Keratinocyte (primary cell): ENCODE measurements at regions not wholly inside any gene's neighbourhood (a gene's known extent, or its start where the extent isn't known, plus 50 kb on each side); places are given as distances from the start of the nearest gene placed in this dataset.

ENCODE experiments used
- DNase-seq: peaks from one replicate; pipeline ENCODE4 v3.0.0-alpha.2; 2011; ENCODE audit warnings: low read depth, missing footprints, low spot score
- FAIRE-seq: peaks from 2 replicates; lab custom pipeline; 2011; peaks lifted over from hg19 to GRCh38; lab: Jason Lieb, UNC
- H2AFZ ChIP-seq: 2 replicates; pipeline ENCODE4 v1.6.0; 2012; ENCODE audit warnings: low read length, control low read depth, inconsistent platforms; ENCODE audit not compliant: control insufficient read depth
- H3K27ac ChIP-seq: 2 replicates; pipeline ENCODE4 v1.5.1; 2011; ENCODE audit warnings: low read length; ENCODE audit not compliant: control insufficient read depth, insufficient read depth
- H3K27me3 ChIP-seq: 3 replicates; pipeline ENCODE4 v1.6.0; 2011; ENCODE audit warnings: low read length; ENCODE audit not compliant: control insufficient read depth, insufficient read depth; ENCODE audit errors: extremely low read depth
- H3K36me3 ChIP-seq, 2 experiments: 2 replicates in 1 of 2; 3 replicates in 1 of 2; pipeline ENCODE4 v1.5.1; 2011; ENCODE audit warnings: low read length in 2 of 2, mild to moderate bottlenecking in 1 of 2; ENCODE audit not compliant: control insufficient read depth in 2 of 2, insufficient read depth in 2 of 2; ENCODE audit errors: extremely low read depth in 1 of 2
- H3K4me1 ChIP-seq: 3 replicates; pipeline ENCODE4 v1.5.1; 2011; ENCODE audit warnings: low read length; ENCODE audit not compliant: control insufficient read depth, insufficient read depth; ENCODE audit errors: extremely low read depth
- H3K4me2 ChIP-seq: 3 replicates; pipeline ENCODE4 v1.6.0; 2011; ENCODE audit warnings: low read depth, low read length; ENCODE audit not compliant: control insufficient read depth, insufficient read depth; ENCODE audit errors: extremely low read depth
- H3K4me3 ChIP-seq, 3 experiments: fragments of 200-600 bp in 1 of 3; sonication (generic) in 1 of 3; 2 replicates in 2 of 3; 3 replicates in 1 of 3; pipeline ENCODE4 v1.5.1; 2011 to 2016; ENCODE audit warnings: low read length in 3 of 3, mild to moderate bottlenecking in 3 of 3, control low read depth in 2 of 3, inconsistent platforms in 1 of 3, low read depth in 1 of 3, mixed read lengths in 1 of 3, mixed run types in 1 of 3, moderate library complexity in 1 of 3; ENCODE audit not compliant: control insufficient read depth in 2 of 3, insufficient read depth in 2 of 3; ENCODE audit errors: extremely low read depth in 1 of 3
- H3K79me2 ChIP-seq: 2 replicates; pipeline ENCODE4 v1.6.0; 2012; ENCODE audit warnings: low read length; ENCODE audit not compliant: control insufficient read depth, insufficient read depth
- H3K9ac ChIP-seq: 3 replicates; pipeline ENCODE4 v1.6.0; 2011; ENCODE audit warnings: low read length; ENCODE audit not compliant: control insufficient read depth, insufficient read depth; ENCODE audit errors: extremely low read depth
- H3K9me1 ChIP-seq: 3 replicates; pipeline ENCODE4 v1.6.0; 2011; ENCODE audit warnings: low read length; ENCODE audit not compliant: control insufficient read depth, insufficient read depth; ENCODE audit errors: extremely low read depth
- H3K9me3 ChIP-seq: 2 replicates; pipeline ENCODE4 v1.5.1; 2012; ENCODE audit warnings: low read depth, low read length; ENCODE audit not compliant: control insufficient read depth
- H4K20me1 ChIP-seq: 3 replicates; pipeline ENCODE4 v1.6.0; 2011; ENCODE audit warnings: low read length; ENCODE audit not compliant: control insufficient read depth, insufficient read depth; ENCODE audit errors: extremely low read depth
- CTCF ChIP-seq, 3 experiments: IDR thresholded peaks in 1 of 3; conservative IDR thresholded peaks in 1 of 3; optimal IDR thresholded peaks in 1 of 3; 2 replicates in 2 of 3; 3 replicates in 1 of 3; pipeline versions ENCODE3 to v1.5.1; 2011; ENCODE audit warnings: low read length in 3 of 3, mild to moderate bottlenecking in 3 of 3, moderate library complexity in 2 of 3, control low read depth in 1 of 3, inconsistent platforms in 1 of 3; ENCODE audit not compliant: insufficient read depth in 2 of 3; ENCODE audit errors: extremely low read depth in 1 of 3
- EZH2 ChIP-seq: IDR thresholded peaks from one replicate; pipeline ENCODE4 v1.6.1; 2012; ENCODE audit warnings: inconsistent platforms, mild to moderate bottlenecking, low read length, moderate library complexity
- dilution Hi-C: fragments of 300-500 bp; cut with MboI; formaldehyde crosslinking; loops from one replicate; pipeline ENCODE4 v1.7.0; 2020; ENCODE audit warnings: low sequenced_read_pairs; ENCODE audit not compliant: extremely low pct_ligation_motif_present

- dilution Hi-C loops: no loop called here
- no peak for FAIRE-seq
These were observed 514.2 kb downstream of the ARL4A start for GRCh38 chr7:13201628-13202027.

GRCh38 chr7:13217768-13218167 is 530.3 kb downstream of the ARL4A start:
- Histone ChIP-seq H3K36me3 (no peaks in the 10 kb centered on the region), H3K9ac (no peak overlapping the region), H2AFZ (no peak overlapping the region), H3K27ac (no peak overlapping the region), H3K79me2 (no peaks in the 10 kb centered on the region), H3K9me1 (no peaks in the 10 kb centered on the region), H3K4me2 (no peak overlapping the region), H3K4me3 (no peak overlapping the region), H3K9me3 (no peaks in the 10 kb centered on the region), H3K27me3 (no peaks in the 10 kb centered on the region), H3K4me1 (no peaks in the 10 kb centered on the region), H4K20me1 (no peaks in the 10 kb centered on the region)
- DNase-seq (no peak), FAIRE-seq (no peak)
- TF ChIP-seq EZH2: no peak
- TF ChIP-seq CTCF (optimal IDR thresholded peaks at IDR 0.05 in 1 of 3, IDR thresholded peaks at IDR 0.05 in 1 of 3, conservative IDR thresholded peaks at IDR 0.05 in 1 of 3; ENCODE audit: extremely low read depth in 1 of 3, insufficient read depth in 2 of 3, low read length in 3 of 3): no peak
- dilution Hi-C loops: no loop called here

More at GRCh38 chr7:13201628-13202027, 514.2 kb downstream of the ARL4A start:
- no peak for TF ChIP-seq CTCF (optimal IDR thresholded peaks at IDR 0.05 in 1 of 3, IDR thresholded peaks at IDR 0.05 in 1 of 3, conservative IDR thresholded peaks at IDR 0.05 in 1 of 3; ENCODE audit: extremely low read depth in 1 of 3, insufficient read depth in 2 of 3, low read length in 3 of 3)
- Histone ChIP-seq H3K27ac (no peak overlapping the region), H3K36me3 (no peaks in the 10 kb centered on the region), H4K20me1 (no peaks in the 10 kb centered on the region), H3K4me2 (no peak overlapping the region), H3K4me3 (no peak overlapping the region), H3K9me1 (no peaks in the 10 kb centered on the region), H3K9ac (no peak overlapping the region), H3K4me1 (peaks cover 4% of the 10 kb centered on the region), H3K27me3 (no peaks in the 10 kb centered on the region), H2AFZ (no peak overlapping the region), H3K79me2 (no peaks in the 10 kb centered on the region), H3K9me3 (no peaks in the 10 kb centered on the region)
- DNase-seq: no peak
